ENCODE measurements at regions not wholly inside any gene's neighbourhood (a gene's known extent, or its start where the extent isn't known, plus 50 kb on each side); places are given as distances from the start of the nearest gene placed in this dataset.

GRCh38 chr11:129544691-129545090 lies 169.0 kb downstream of the BARX2 start:
- Histone ChIP-seq H3K27ac (ENCODE audit: control insufficient read depth, insufficient read depth) (no peak overlapping the region), H3K4me2 (ENCODE audit: control insufficient read depth, insufficient read depth) (no peak overlapping the region), H2AFZ (ENCODE audit: control insufficient read depth, low read depth, low read length) (no peak overlapping the region), H3K4me3 (no peak overlapping the region), H3K9me3 (replicated peaks; ENCODE audit: control insufficient read depth, insufficient read depth, low read length) (no peaks in the 10 kb centered on the region), H3K9ac (ENCODE audit: control insufficient read depth, insufficient read depth, low read length) (no peak overlapping the region), H3K79me2 (ENCODE audit: control insufficient read depth, insufficient read depth, low read length) (no peaks in the 10 kb centered on the region), H3K4me1 (ENCODE audit: control insufficient read depth, insufficient read depth, low read length) (no peaks in the 10 kb centered on the region), H3K27me3 (replicated peaks in 1 of 2; ENCODE audit: control insufficient read depth in 2 of 2, insufficient read depth in 2 of 2, low read length in 1 of 2) (no peaks in the 10 kb centered on the region), H3K36me3 (ENCODE audit: control insufficient read depth in 2 of 2, insufficient read depth in 2 of 2, low read length in 1 of 2) (no peaks in the 10 kb centered on the region), H4K20me1 (ENCODE audit: control insufficient read depth, insufficient read depth) (no peaks in the 10 kb centered on the region)
- in situ Hi-C loops (cut with MboI) (no loop called here), intact Hi-C loops (cut with micrococcal nuclease; ENCODE audit: unreplicated experiment) (no loop called here)
- FAIRE-seq (no peak), DNase-seq (ENCODE audit: low read depth, low spot score) (no peak), ATAC-seq (no peak)
- TF ChIP-seq HDAC6 (IDR thresholded peaks at IDR 0.05; ENCODE audit: unreplicated experiment) (no peak), EGR1 (IDR thresholded peaks at IDR 0.05; ENCODE audit: borderline replicate concordance in 1 of 2, low read depth in 2 of 2, low read length in 2 of 2) (no peak)
- TF ChIP-seq, protein P1, sequence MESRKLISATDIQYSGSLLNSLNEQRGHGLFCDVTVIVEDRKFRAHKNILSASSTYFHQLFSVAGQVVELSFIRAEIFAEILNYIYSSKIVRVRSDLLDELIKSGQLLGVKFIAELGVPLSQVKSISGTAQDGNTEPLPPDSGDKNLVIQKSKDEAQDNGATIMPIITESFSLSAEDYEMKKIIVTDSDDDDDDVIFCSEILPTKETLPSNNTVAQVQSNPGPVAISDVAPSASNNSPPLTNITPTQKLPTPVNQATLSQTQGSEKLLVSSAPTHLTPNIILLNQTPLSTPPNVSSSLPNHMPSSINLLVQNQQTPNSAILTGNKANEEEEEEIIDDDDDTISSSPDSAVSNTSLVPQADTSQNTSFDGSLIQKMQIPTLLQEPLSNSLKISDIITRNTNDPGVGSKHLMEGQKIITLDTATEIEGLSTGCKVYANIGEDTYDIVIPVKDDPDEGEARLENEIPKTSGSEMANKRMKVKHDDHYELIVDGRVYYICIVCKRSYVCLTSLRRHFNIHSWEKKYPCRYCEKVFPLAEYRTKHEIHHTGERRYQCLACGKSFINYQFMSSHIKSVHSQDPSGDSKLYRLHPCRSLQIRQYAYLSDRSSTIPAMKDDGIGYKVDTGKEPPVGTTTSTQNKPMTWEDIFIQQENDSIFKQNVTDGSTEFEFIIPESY (IDR thresholded peaks at IDR 0.05) = no peak
- TF ChIP-seq, protein P2, sequence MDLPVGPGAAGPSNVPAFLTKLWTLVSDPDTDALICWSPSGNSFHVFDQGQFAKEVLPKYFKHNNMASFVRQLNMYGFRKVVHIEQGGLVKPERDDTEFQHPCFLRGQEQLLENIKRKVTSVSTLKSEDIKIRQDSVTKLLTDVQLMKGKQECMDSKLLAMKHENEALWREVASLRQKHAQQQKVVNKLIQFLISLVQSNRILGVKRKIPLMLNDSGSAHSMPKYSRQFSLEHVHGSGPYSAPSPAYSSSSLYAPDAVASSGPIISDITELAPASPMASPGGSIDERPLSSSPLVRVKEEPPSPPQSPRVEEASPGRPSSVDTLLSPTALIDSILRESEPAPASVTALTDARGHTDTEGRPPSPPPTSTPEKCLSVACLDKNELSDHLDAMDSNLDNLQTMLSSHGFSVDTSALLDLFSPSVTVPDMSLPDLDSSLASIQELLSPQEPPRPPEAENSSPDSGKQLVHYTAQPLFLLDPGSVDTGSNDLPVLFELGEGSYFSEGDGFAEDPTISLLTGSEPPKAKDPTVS (IDR thresholded peaks at IDR 0.05; ENCODE audit: low read depth, low read length) = no peak
- ChIA-PET SMC1A (ENCODE audit: uncharacterized antibody, unreplicated experiment) (no interaction called here), RAD21 (ENCODE audit: unreplicated experiment) (no interaction called here), CTCF (no interaction called here), POLR2A (no interaction called here)
- BruUV-seq (replicated peaks) = no TSS peak
- 0% methylated on average over 1 of the region's 1 CpG for WGBS (ENCODE audit: insufficient coverage, insufficient replicate concordance, low lambda C conversion rate, missing lambda C conversion rate)

DNA sequence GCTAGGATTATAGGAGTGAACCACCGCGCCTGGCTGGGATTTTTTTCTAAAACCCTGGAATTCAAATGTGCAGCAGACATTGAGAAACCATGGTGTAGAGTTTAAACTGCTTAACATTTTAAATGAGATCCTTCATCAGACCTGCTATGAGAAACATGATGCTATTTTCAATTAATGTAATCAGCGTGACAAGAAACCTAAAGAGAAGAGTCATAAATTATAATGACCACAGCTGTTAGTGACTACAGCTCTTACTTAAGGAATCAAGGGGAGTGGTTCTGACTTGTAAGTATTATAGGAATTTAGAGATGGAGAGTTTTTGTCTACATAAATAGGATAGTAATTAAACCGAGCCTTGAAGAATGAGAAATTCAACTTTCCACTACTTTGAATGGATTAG lies 170.6 kb downstream of the BARX2 start:
- CTCF ChIA-PET = no interaction called here
- no peaks in the 10 kb centered on the region for H3K27me3 ChIP-seq (replicated peaks in 1 of 2; ENCODE audit: control insufficient read depth in 2 of 2, insufficient read depth in 2 of 2, low read length in 1 of 2)
- SMC1A ChIA-PET (ENCODE audit: uncharacterized antibody, unreplicated experiment) = no interaction called here
- no peak overlapping the region for H2AFZ ChIP-seq (ENCODE audit: control insufficient read depth, low read depth, low read length)
- no peak for DNase-seq (ENCODE audit: low read depth, low spot score)
- in situ Hi-C loops (cut with MboI) (no loop called here), intact Hi-C loops (cut with micrococcal nuclease; ENCODE audit: unreplicated experiment) (no loop called here)
- POLR2A ChIA-PET = no interaction called here
- no peak for FAIRE-seq
- 46% methylated on average over 4 of the region's 4 CpGs for WGBS (ENCODE audit: insufficient coverage, insufficient replicate concordance, low lambda C conversion rate, missing lambda C conversion rate)
- ATAC-seq = no peak
- H3K4me1 ChIP-seq (ENCODE audit: control insufficient read depth, insufficient read depth, low read length) = no peaks in the 10 kb centered on the region
- H3K9ac ChIP-seq (ENCODE audit: control insufficient read depth, insufficient read depth, low read length) = no peak overlapping the region
- RAD21 ChIA-PET (ENCODE audit: unreplicated experiment) = no interaction called here
- TF ChIP-seq RELA (IDR thresholded peaks at IDR 0.05; ENCODE audit: borderline replicate concordance, partially characterized antibody) = no peak
- no peaks in the 10 kb centered on the region for H3K36me3 ChIP-seq (ENCODE audit: control insufficient read depth in 2 of 2, insufficient read depth in 2 of 2, low read length in 1 of 2)
- H3K27ac ChIP-seq (ENCODE audit: control insufficient read depth, insufficient read depth) = no peak overlapping the region
- no peaks in the 10 kb centered on the region for H3K9me3 ChIP-seq (replicated peaks; ENCODE audit: control insufficient read depth, insufficient read depth, low read length)
- H3K4me3 ChIP-seq = no peak overlapping the region
- no peaks in the 10 kb centered on the region for H3K79me2 ChIP-seq (ENCODE audit: control insufficient read depth, insufficient read depth, low read length)
- no TSS peak for BruUV-seq (replicated peaks)
- H3K4me2 ChIP-seq (ENCODE audit: control insufficient read depth, insufficient read depth) = no peak overlapping the region
- no peaks in the 10 kb centered on the region for H4K20me1 ChIP-seq (ENCODE audit: control insufficient read depth, insufficient read depth)
